HG02571 (cell line): ENCODE measurements at regions not wholly inside any gene's neighbourhood (a gene's known extent, or its start where the extent isn't known, plus 50 kb on each side); places are given as distances from the start of the nearest gene placed in this dataset.
"Not testable (repeated sequence)": the region's sequence is repeated elsewhere in the genome, so short reads cannot be mapped to it uniquely, and the experiment has no call there.

Source experiments
- ATAC-seq: cut with Tn5 transposase; IDR thresholded peaks from one replicate; pipeline ENCODE4 v1.9.1; 2021; ENCODE audit warnings: mild to moderate bottlenecking, moderate library complexity; ENCODE audit not compliant: unreplicated experiment

- ATAC-seq = no peak
Measured at GRCh38 chr3:27630885-27631284, 91.2 kb downstream of the EOMES start.

DNA sequence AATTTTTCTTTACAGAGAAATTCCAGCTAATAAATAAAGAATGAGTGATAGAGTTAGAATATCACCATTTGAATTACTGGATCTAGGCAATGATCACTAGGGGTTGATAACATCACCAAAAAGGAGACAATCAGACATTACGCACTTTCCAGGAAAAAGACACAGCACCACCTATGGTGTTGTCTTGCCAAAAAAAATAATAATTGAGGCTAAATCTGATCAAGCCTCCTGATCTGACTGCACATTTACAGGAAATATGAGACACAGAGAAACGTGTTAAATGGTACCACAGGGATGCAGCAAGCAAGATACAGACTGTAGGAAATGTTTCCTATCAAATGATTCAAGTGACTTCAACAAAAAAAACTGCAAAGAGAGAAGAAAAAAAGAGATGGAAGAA lies 92.8 kb downstream of the EOMES start:
- ATAC-seq = no peak

DNA sequence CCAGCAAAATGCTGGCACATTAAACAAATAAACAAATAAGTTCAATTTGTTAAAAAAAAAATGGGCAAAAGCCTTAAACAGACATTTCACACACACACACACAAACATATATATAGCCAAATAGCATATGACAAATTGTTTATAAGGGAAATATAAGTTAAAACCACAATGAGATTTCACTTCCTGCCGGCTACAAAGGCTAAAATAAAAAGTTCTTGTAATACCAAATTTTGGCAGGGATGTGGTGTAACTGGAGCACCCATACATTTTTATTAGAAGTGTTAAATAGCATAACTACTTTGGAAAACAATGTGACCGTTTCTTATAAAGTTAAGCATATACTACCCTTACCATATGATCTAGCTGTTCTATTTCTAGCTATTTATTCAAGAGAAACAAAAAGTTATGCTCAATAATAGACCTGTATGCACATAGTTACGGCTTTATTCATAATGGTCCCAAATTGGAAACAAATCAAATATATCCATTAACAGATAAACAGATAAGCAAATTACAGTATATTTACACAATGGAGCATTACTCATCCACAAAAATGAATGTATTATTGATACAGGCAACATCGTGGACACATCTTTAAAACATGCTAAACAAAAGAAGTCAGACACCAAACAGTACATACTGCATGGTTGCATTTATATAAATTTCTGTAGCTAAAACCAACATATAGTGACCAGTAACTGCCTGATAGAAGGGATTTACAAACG lies 93.9 kb downstream of the EOMES start:
- ATAC-seq = no peak

- no peak for ATAC-seq
Measured at GRCh38 chr3:27626596-27627118, 95.5 kb downstream of the EOMES start.

DNA sequence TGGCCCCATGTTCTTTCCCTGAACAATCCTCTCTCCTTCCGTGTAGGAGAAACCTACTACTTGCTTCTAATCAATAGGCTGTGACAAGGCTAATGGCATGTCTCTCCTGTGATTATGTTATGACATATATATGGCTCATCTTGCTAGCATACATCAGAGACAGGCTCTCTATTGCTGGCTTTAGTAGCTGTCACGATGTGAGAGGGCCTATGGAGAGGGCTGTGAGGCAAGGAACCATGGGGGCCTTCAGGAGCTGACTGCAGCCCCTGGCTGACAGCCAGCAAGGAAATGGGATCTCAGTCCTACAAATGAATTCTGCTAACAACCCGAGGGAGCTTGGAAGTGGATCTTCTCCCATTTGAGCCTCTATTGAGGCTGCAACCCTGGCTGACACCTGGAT lies 96.3 kb downstream of the EOMES start:
- no peak for ATAC-seq

DNA sequence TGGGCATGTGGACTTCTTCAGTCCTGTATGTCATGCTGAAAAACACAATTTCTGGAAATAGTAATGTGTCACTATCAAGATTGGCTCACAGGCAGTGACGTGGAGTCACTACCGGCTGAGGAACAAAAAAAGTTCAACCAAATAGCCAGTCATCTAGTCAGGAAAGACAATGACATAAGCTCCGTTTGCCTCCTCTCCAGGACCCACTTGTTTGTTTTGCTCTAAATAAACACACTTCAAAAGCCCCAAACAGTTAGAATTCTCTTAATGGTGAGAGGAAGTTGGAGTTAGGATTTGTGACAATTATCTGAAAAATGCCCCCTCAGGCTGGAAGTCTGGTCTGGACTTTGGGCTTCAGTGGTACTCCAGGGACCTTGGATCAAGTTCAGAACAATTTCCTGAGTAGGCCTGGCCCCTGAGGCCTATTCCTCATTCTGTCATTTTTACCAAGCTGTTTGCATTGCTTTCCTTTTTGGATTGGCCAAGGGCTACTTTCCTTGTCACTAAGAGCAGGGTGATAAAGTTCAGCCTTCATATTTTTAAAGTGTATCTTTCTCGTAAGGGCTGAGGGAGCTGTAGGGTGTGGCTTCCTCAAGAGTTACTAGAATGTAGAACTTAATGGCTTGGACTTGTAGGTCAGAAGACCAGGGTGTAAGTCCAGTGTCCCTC lies 98.9 kb downstream of the EOMES start:
- ATAC-seq = no peak

DNA sequence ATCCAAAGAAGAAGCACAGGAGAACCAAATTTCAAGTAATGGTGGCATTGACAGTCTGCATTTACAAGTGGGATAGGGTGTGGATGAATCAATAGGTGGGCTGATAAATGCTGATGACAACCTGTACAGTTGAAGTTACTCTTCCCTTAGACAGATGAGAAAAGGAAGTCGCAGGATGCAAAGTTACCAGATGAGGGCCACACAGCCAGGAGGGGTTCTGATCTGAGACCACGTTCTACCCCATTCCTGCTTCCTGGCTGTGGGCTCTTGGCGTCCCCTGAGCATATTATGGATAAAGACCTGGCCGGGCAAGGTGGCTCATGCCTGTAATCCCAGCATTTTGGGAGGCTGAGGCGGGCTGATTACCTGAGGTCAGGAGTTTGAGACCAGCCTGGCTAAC lies 104.6 kb downstream of the EOMES start:
- no peak for ATAC-seq

GRCh38 chr3:27616031-27616430 lies 106.1 kb downstream of the EOMES start:
- no peak for ATAC-seq

GRCh38 chr3:27615555-27615954 lies 106.6 kb downstream of the EOMES start:
- ATAC-seq = no peak

GRCh38 chr3:27614592-27614991 lies 107.5 kb downstream of the EOMES start:
- no peak for ATAC-seq

- no peak for ATAC-seq
Measured at GRCh38 chr3:27613846-27614500, 108.2 kb downstream of the EOMES start.

- no peak for ATAC-seq
Measured at GRCh38 chr3:27610800-27611525, 111.2 kb downstream of the EOMES start.

GRCh38 chr3:27607370-27607769 lies 114.8 kb downstream of the EOMES start:
- no peak for ATAC-seq

- no peak for ATAC-seq
Measured at GRCh38 chr3:27606537-27606936, 115.6 kb downstream of the EOMES start.

DNA sequence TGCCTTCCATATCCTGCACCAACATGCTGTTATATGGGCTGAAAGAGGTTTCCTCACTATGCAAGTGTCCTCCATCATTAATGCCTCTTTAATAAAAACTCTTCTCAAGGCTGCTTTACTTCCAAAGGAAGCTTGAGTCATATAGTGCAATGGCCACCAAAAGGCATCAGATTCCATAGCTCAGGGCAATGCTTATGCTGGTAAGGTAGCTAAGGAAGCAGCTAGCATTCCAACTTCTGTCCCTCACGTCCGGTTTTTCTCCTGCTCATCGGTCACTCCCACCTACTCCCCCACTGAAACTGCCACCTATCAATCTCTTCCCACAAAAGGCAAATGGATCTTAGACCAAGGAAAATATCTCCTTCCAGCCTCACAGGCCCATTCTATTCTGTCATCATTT lies 117.1 kb upstream of the SLC4A7 start:
- ATAC-seq = not testable (repeated sequence)

GRCh38 chr3:27599741-27600140 lies 115.6 kb upstream of the SLC4A7 start:
- not testable (repeated sequence) for ATAC-seq

DNA sequence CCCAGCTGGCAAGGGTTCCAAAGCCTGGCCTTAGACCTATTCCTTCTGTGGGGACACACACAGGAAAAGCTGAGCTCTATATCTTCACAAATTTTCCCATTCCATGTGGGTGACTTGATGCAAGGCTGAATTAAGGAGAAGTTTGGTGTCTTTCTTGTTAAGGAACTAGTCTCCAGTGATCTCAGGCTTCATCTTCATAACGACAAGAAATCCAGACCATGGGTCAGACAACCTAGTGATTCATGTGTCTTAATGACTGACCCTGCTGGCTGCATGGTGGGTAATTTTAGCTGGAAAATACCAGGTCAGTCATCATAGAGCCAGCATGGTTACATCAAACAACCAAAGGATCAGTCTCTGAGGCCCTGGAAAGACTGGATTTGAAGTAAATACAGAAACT lies 112.7 kb upstream of the SLC4A7 start:
- ATAC-seq = no peak

DNA sequence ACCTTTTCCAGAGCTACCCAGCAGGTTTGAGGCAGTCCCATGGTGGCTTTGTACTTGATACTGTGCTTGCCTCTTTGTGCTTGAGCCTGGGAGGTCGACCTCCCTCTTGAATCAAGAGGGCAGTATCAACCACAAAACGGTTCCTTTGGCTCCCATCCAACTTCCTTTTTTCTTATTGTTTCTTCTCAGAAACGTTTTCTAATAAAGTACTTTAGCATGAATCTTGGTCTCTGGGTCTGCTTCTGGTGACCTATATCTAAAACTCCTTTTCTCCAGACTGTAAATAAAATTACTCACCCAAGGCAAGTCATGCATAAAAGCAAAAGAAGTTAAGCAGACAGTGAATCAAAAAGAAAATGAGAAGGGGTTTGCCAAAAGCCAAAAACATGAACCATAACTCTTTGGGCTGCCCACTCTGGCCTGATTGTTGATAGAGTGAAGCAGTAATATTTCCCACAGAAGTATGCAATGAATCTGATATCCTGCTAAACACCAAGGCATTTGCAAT lies 112.2 kb upstream of the SLC4A7 start:
- ATAC-seq = peak; percentile 53

- ATAC-seq = no peak
Measured at GRCh38 chr3:27594096-27594690, 110.0 kb upstream of the SLC4A7 start.

DNA sequence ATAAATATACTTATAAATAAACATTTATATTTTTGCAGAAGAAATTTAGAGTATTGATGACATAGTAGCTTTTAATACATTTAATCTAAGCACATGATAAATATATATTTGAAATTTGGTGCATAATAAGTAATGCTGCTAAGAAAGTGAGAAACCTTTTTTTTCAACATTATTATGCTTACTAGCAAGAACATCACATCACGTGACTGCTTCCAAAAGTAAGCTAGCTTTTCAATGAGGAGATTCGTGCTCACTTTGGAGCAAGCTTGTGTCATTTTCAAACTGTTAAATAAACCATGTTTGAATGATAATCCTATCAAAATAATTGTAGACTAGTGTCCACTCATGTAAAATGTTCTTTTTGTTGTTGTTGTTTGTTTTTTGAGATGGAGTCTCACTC lies 109.0 kb upstream of the SLC4A7 start:
- ATAC-seq = no peak
